HUES48 (cell line): ENCODE measurements at regions not wholly inside any gene's neighbourhood (a gene's known extent, or its start where the extent isn't known, plus 50 kb on each side); places are given as distances from the start of the nearest gene placed in this dataset.
"Not testable (repeated sequence)": the region's sequence is repeated elsewhere in the genome, so short reads cannot be mapped to it uniquely, and the experiment has no call there.

Source experiments
- H3K27ac ChIP-seq: one replicate; pipeline ENCODE4 v1.7.0; 2013; ENCODE audit warnings: low read depth, low read length, inconsistent platforms
- H3K27me3 ChIP-seq: 2 replicates; pipeline ENCODE4 v1.6.1; 2013; ENCODE audit warnings: mild to moderate bottlenecking, low read length; ENCODE audit not compliant: control insufficient read depth, insufficient read depth
- H3K36me3 ChIP-seq: 2 replicates; pipeline ENCODE4 v1.6.1; 2013; ENCODE audit warnings: low read length; ENCODE audit not compliant: control insufficient read depth, insufficient read depth
- H3K4me1 ChIP-seq: 2 replicates; pipeline ENCODE4 v1.6.1; 2013; ENCODE audit warnings: mild to moderate bottlenecking, low read length; ENCODE audit not compliant: control insufficient read depth, insufficient read depth
- H3K4me3 ChIP-seq: 2 replicates; pipeline ENCODE4 v1.5.1; 2013; ENCODE audit warnings: mild to moderate bottlenecking, low read depth, low read length
- H3K9ac ChIP-seq: 2 replicates; pipeline ENCODE4 v1.6.1; 2013; ENCODE audit warnings: mild to moderate bottlenecking, low read depth, low read length, moderate library complexity
- H3K9me3 ChIP-seq: 2 replicates; pipeline ENCODE4 v1.6.1; 2013; ENCODE audit warnings: low read length; ENCODE audit not compliant: control insufficient read depth, insufficient read depth

GRCh38 chr7:9728014-9728657, 1245.5 kb upstream of the PHF14 start:
- not testable (repeated sequence) for H3K4me3 ChIP-seq, H3K4me1 ChIP-seq, H3K9me3 ChIP-seq, H3K27ac ChIP-seq, H3K27me3 ChIP-seq, H3K36me3 ChIP-seq, H3K9ac ChIP-seq

- Histone ChIP-seq H3K9me3 (no peaks in the 10 kb centered on the region), H3K4me1 (no peaks in the 10 kb centered on the region), H3K27me3 (no peaks in the 10 kb centered on the region), H3K9ac (no peak overlapping the region), H3K36me3 (no peaks in the 10 kb centered on the region), H3K27ac (no peak overlapping the region), H3K4me3 (no peak overlapping the region)
Observed at GRCh38 chr7:9752033-9752432, 1221.6 kb upstream of the PHF14 start.

- Histone ChIP-seq H3K36me3 (no peaks in the 10 kb centered on the region), H3K4me3 (no peak overlapping the region), H3K9me3 (peaks cover 5% of the 10 kb centered on the region; the same call in 1 of the 2 replicates), H3K27ac (no peak overlapping the region), H3K27me3 (no peaks in the 10 kb centered on the region), H3K9ac (no peak overlapping the region), H3K4me1 (no peaks in the 10 kb centered on the region)
Observed at GRCh38 chr7:9761224-9761623, 1212.4 kb upstream of the PHF14 start.

GRCh38 chr7:9776900-9777299, 1196.8 kb upstream of the PHF14 start:
- no peaks in the 10 kb centered on the region for H3K4me1 ChIP-seq
- no peak overlapping the region for H3K27ac ChIP-seq
- no peak overlapping the region for H3K4me3 ChIP-seq
- no peak overlapping the region for H3K9ac ChIP-seq
- H3K9me3 ChIP-seq = no peaks in the 10 kb centered on the region
- no peaks in the 10 kb centered on the region for H3K27me3 ChIP-seq
- no peaks in the 10 kb centered on the region for H3K36me3 ChIP-seq

GRCh38 chr7:9778367-9778766, 1195.3 kb upstream of the PHF14 start:
- Histone ChIP-seq H3K36me3 (no peaks in the 10 kb centered on the region), H3K4me3 (no peak overlapping the region), H3K9ac (no peak overlapping the region), H3K4me1 (no peaks in the 10 kb centered on the region), H3K27ac (no peak overlapping the region), H3K27me3 (no peaks in the 10 kb centered on the region), H3K9me3 (no peaks in the 10 kb centered on the region)

GRCh38 chr7:9781710-9782109, 1192.0 kb upstream of the PHF14 start:
- Histone ChIP-seq H3K9me3 (no peaks in the 10 kb centered on the region), H3K4me3 (no peak overlapping the region), H3K27ac (no peak overlapping the region), H3K4me1 (no peaks in the 10 kb centered on the region), H3K36me3 (no peaks in the 10 kb centered on the region), H3K9ac (no peak overlapping the region), H3K27me3 (no peaks in the 10 kb centered on the region)

GRCh38 chr7:9782275-9782674, 1191.4 kb upstream of the PHF14 start:
- Histone ChIP-seq H3K9me3 (no peaks in the 10 kb centered on the region), H3K4me3 (no peak overlapping the region), H3K36me3 (no peaks in the 10 kb centered on the region), H3K27me3 (no peaks in the 10 kb centered on the region), H3K27ac (no peak overlapping the region), H3K9ac (no peak overlapping the region), H3K4me1 (no peaks in the 10 kb centered on the region)

GRCh38 chr7:9785211-9785610, 1188.5 kb upstream of the PHF14 start:
- Histone ChIP-seq H3K27ac (no peak overlapping the region), H3K36me3 (no peaks in the 10 kb centered on the region), H3K9me3 (no peaks in the 10 kb centered on the region), H3K9ac (no peak overlapping the region), H3K4me1 (no peaks in the 10 kb centered on the region), H3K27me3 (no peaks in the 10 kb centered on the region), H3K4me3 (no peak overlapping the region)

GRCh38 chr7:9796241-9796640, 1177.4 kb upstream of the PHF14 start:
- no peak overlapping the region for H3K27ac ChIP-seq
- H3K9me3 ChIP-seq = no peaks in the 10 kb centered on the region
- no peak overlapping the region for H3K9ac ChIP-seq
- no peaks in the 10 kb centered on the region for H3K4me1 ChIP-seq
- H3K27me3 ChIP-seq = no peaks in the 10 kb centered on the region
- H3K36me3 ChIP-seq = no peaks in the 10 kb centered on the region
- no peak overlapping the region for H3K4me3 ChIP-seq

GRCh38 chr7:9822458-9823290, 1151.0 kb upstream of the PHF14 start:
- Histone ChIP-seq H3K27ac (no peak overlapping the region), H3K4me1 (no peaks in the 10 kb centered on the region), H3K4me3 (no peak overlapping the region), H3K36me3 (no peaks in the 10 kb centered on the region), H3K27me3 (no peaks in the 10 kb centered on the region), H3K9ac (no peak overlapping the region), H3K9me3 (no peaks in the 10 kb centered on the region)

- Histone ChIP-seq H3K4me1 (no peaks in the 10 kb centered on the region), H3K27me3 (no peaks in the 10 kb centered on the region), H3K9ac (no peak overlapping the region), H3K9me3 (no peaks in the 10 kb centered on the region), H3K4me3 (no peak overlapping the region), H3K36me3 (no peaks in the 10 kb centered on the region), H3K27ac (no peak overlapping the region)
Observed at GRCh38 chr7:9835199-9835598, 1138.5 kb upstream of the PHF14 start.
